ENCODE measurements at regions not wholly inside any gene's neighbourhood (a gene's known extent, or its start where the extent isn't known, plus 50 kb on each side); places are given as distances from the start of the nearest gene placed in this dataset.

GRCh38 chr3:43866529-43867353 is 176.0 kb downstream of the ABHD5 start (continued):
- TF ChIP-seq REST (IDR thresholded peaks at IDR 0.05; ENCODE audit: unreplicated experiment) (no peak), ZNF114 (CRISPR knock-in tag; IDR thresholded peaks at IDR 0.05) (no peak), EZH2 (IDR thresholded peaks at IDR 0.05; ENCODE audit: low read depth, unreplicated experiment) (no peak), ZNF462 (CRISPR knock-in tag; IDR thresholded peaks at IDR 0.05) (no peak), ZNF331 (CRISPR knock-in tag; IDR thresholded peaks at IDR 0.05; ENCODE audit: low read depth) (no peak)
